RWPE1 (cell line): ENCODE measurements at regions not wholly inside any gene's neighbourhood (a gene's known extent, or its start where the extent isn't known, plus 50 kb on each side); places are given as distances from the start of the nearest gene placed in this dataset.

Experiments
- CTCF ChIA-PET: fragments of 350-600 bp; sonication (Branson Sonifier 250); formaldehyde crosslinking; extraction: SDS; loops from one replicate; lab custom pipeline; 2021; lab: Yijun Ruan, JAX
- POLR2A ChIA-PET: fragments of 400-600 bp; formaldehyde crosslinking; extraction: SDS; loops from one replicate; lab custom pipeline; 2020; ENCODE audit warnings: antibody characterized with exemption; ENCODE audit not compliant: low non-redundant PET; lab: Yijun Ruan, JAX
- DNase-seq: peaks from one replicate; pipeline ENCODE4 v3.0.0; 2012; ENCODE audit warnings: low spot score
- H3K27ac ChIP-seq: fragments of 450-650 bp; 2 replicates; pipeline ENCODE4 v1.5.1; 2017
- TF ChIP-seq, protein P1 (sequence below): fragments of 450-650 bp; conservative IDR thresholded peaks from 2 replicates; pipeline ENCODE4 v1.5.1; 2017; ENCODE audit warnings: low read depth, mild to moderate bottlenecking

DNA sequence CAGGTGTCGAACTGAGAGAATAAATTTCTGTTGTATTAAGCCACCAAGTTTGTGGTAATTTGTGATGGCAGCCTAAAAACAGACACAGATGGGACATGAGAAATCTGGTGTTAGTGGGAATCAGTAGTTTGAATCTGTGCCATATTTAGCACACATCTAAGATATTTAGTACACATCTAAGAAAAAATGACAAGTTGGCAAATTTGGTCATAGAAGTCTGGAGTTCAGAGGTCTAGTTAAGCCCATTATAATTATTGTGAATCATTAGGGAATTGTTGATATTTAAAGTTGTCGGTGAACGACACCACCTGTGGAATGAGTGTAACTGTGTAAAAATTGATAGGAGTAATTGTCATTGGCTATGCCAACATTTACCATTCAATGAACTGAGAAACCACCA lies 1138.8 kb upstream of the TMEFF2 start:
- no peak overlapping the region for H3K27ac ChIP-seq
- CTCF ChIA-PET = no interaction called here
- no peak for DNase-seq
- POLR2A ChIA-PET = no interaction called here
- TF ChIP-seq, protein P1, sequence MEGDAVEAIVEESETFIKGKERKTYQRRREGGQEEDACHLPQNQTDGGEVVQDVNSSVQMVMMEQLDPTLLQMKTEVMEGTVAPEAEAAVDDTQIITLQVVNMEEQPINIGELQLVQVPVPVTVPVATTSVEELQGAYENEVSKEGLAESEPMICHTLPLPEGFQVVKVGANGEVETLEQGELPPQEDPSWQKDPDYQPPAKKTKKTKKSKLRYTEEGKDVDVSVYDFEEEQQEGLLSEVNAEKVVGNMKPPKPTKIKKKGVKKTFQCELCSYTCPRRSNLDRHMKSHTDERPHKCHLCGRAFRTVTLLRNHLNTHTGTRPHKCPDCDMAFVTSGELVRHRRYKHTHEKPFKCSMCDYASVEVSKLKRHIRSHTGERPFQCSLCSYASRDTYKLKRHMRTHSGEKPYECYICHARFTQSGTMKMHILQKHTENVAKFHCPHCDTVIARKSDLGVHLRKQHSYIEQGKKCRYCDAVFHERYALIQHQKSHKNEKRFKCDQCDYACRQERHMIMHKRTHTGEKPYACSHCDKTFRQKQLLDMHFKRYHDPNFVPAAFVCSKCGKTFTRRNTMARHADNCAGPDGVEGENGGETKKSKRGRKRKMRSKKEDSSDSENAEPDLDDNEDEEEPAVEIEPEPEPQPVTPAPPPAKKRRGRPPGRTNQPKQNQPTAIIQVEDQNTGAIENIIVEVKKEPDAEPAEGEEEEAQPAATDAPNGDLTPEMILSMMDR = no peak

- TF ChIP-seq, protein P1 = no peak
- DNase-seq = no peak
- ChIA-PET CTCF (no interaction called here), POLR2A (no interaction called here)
- no peak overlapping the region for H3K27ac ChIP-seq
These were observed 1138.2 kb upstream of the TMEFF2 start for GRCh38 chr2:193332941-193333340.

- no peak for DNase-seq
- POLR2A ChIA-PET = no interaction called here
- no peak overlapping the region for H3K27ac ChIP-seq
- CTCF ChIA-PET = no interaction called here
- TF ChIP-seq, protein P1 = no peak
These were observed 1136.9 kb upstream of the TMEFF2 start for GRCh38 chr2:193331676-193332075.

DNA sequence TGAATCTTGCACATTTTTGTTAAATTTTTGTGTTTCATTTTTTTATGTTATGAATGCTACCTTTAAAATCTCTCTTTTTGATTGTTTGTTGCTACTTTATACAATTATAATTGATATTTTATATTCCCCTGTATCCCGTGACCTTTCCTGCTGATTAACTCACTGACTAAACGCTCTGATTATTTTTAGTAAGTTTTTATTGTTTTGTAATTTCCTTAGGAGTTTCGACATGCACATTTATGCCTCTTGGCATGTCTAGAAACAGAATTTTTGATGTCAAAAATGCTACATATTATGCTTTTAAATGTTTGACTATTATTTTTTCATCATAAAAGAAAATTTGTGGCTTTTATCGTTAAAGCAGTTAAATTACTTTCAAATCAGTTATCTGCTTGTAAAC lies 1131.6 kb upstream of the TMEFF2 start:
- CTCF ChIA-PET = no interaction called here
- POLR2A ChIA-PET = no interaction called here
- DNase-seq = no peak
- H3K27ac ChIP-seq = no peak overlapping the region
- TF ChIP-seq, protein P1 = no peak

GRCh38 chr2:193315428-193316091 lies 1120.8 kb upstream of the TMEFF2 start:
- TF ChIP-seq, protein P1 = no peak
- ChIA-PET CTCF (no interaction called here), POLR2A (no interaction called here)
- no peak overlapping the region for H3K27ac ChIP-seq
- no peak for DNase-seq

- H3K27ac ChIP-seq = no peak overlapping the region
- TF ChIP-seq, protein P1 = no peak
- ChIA-PET POLR2A (no interaction called here), CTCF (no interaction called here)
- DNase-seq = no peak
These were observed 1108.7 kb upstream of the TMEFF2 start for GRCh38 chr2:193303464-193303863.
